GM23338 (cell line): ENCODE measurements at regions not wholly inside any gene's neighbourhood (a gene's known extent, or its start where the extent isn't known, plus 50 kb on each side); places are given as distances from the start of the nearest gene placed in this dataset.

Source experiments
- CREB1 ChIP-seq: fragments of 250-450 bp; sonication (Bioruptor Pico); IDR thresholded peaks from 2 replicates; pipeline ENCODE4 v1.5.0; 2020; ENCODE audit warnings: low read depth, mild to moderate bottlenecking, moderate library complexity
- EZH2 ChIP-seq: fragments of 200-600 bp; sonication (generic); IDR thresholded peaks from one replicate; pipeline ENCODE4 v1.8.0; 2017; ENCODE audit warnings: antibody characterized with exemption, mild to moderate bottlenecking, low read depth; ENCODE audit not compliant: unreplicated experiment
- EZH2phosphoT487 ChIP-seq: fragments of 200-600 bp; sonication (generic); IDR thresholded peaks from one replicate; pipeline ENCODE4 v1.8.1; 2018; ENCODE audit warnings: antibody characterized with exemption; ENCODE audit not compliant: unreplicated experiment
- JUNB ChIP-seq: IDR thresholded peaks from one replicate; pipeline ENCODE4 v1.6.1; 2016; ENCODE audit warnings: antibody characterized with exemption; ENCODE audit not compliant: unreplicated experiment
- NANOG ChIP-seq: IDR thresholded peaks from 2 replicates; pipeline ENCODE4 v1.6.1; 2016; ENCODE audit warnings: antibody characterized with exemption, borderline replicate concordance
- POLR2AphosphoS5 ChIP-seq: IDR thresholded peaks from 2 replicates; pipeline ENCODE4 v1.6.1; 2016; ENCODE audit warnings: antibody characterized with exemption, low read depth
- ZNF114 ChIP-seq: fragments of 250-450 bp; sonication (Bioruptor Pico); IDR thresholded peaks from 2 replicates; pipeline ENCODE4 v1.5.0; 2020; ENCODE audit warnings: mild to moderate bottlenecking, moderate library complexity
- ZNF331 ChIP-seq: fragments of 250-450 bp; sonication (Bioruptor Pico); IDR thresholded peaks from 2 replicates; pipeline ENCODE4 v1.5.0; 2020; ENCODE audit warnings: low read depth, mild to moderate bottlenecking, moderate library complexity
- TF ChIP-seq, protein P1 (sequence below), 2 experiments: fragments of 200-600 bp in 1 of 2; sonication (generic) in 1 of 2; conservative IDR thresholded peaks; 2 replicates each; pipeline versions ENCODE4 v1.5.1 to v1.6.1; 2016 to 2017; ENCODE audit warnings: antibody characterized with exemption in 2 of 2, low read depth in 2 of 2, mild to moderate bottlenecking in 2 of 2, moderate library complexity in 1 of 2
- TF ChIP-seq, protein P2 (sequence below): IDR thresholded peaks from one replicate; pipeline ENCODE4 v1.6.1; 2018; ENCODE audit warnings: antibody characterized with exemption; ENCODE audit not compliant: unreplicated experiment

- TF ChIP-seq EZH2 (no peak), JUNB (no peak), CREB1 (CRISPR knock-in tag) (no peak), POLR2AphosphoS5 (no peak), EZH2phosphoT487 (no peak), ZNF331 (CRISPR knock-in tag) (no peak), ZNF114 (CRISPR knock-in tag) (no peak), NANOG (no peak)
- TF ChIP-seq, protein P1, sequence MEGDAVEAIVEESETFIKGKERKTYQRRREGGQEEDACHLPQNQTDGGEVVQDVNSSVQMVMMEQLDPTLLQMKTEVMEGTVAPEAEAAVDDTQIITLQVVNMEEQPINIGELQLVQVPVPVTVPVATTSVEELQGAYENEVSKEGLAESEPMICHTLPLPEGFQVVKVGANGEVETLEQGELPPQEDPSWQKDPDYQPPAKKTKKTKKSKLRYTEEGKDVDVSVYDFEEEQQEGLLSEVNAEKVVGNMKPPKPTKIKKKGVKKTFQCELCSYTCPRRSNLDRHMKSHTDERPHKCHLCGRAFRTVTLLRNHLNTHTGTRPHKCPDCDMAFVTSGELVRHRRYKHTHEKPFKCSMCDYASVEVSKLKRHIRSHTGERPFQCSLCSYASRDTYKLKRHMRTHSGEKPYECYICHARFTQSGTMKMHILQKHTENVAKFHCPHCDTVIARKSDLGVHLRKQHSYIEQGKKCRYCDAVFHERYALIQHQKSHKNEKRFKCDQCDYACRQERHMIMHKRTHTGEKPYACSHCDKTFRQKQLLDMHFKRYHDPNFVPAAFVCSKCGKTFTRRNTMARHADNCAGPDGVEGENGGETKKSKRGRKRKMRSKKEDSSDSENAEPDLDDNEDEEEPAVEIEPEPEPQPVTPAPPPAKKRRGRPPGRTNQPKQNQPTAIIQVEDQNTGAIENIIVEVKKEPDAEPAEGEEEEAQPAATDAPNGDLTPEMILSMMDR (conservative IDR thresholded peaks at IDR 0.05; ENCODE audit: low read depth in 2 of 2): no peak
- TF ChIP-seq, protein P2, sequence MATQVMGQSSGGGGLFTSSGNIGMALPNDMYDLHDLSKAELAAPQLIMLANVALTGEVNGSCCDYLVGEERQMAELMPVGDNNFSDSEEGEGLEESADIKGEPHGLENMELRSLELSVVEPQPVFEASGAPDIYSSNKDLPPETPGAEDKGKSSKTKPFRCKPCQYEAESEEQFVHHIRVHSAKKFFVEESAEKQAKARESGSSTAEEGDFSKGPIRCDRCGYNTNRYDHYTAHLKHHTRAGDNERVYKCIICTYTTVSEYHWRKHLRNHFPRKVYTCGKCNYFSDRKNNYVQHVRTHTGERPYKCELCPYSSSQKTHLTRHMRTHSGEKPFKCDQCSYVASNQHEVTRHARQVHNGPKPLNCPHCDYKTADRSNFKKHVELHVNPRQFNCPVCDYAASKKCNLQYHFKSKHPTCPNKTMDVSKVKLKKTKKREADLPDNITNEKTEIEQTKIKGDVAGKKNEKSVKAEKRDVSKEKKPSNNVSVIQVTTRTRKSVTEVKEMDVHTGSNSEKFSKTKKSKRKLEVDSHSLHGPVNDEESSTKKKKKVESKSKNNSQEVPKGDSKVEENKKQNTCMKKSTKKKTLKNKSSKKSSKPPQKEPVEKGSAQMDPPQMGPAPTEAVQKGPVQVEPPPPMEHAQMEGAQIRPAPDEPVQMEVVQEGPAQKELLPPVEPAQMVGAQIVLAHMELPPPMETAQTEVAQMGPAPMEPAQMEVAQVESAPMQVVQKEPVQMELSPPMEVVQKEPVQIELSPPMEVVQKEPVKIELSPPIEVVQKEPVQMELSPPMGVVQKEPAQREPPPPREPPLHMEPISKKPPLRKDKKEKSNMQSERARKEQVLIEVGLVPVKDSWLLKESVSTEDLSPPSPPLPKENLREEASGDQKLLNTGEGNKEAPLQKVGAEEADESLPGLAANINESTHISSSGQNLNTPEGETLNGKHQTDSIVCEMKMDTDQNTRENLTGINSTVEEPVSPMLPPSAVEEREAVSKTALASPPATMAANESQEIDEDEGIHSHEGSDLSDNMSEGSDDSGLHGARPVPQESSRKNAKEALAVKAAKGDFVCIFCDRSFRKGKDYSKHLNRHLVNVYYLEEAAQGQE: no peak
Observed at GRCh38 chr22:22798232-22798616, 89.4 kb upstream of the IGLL5 start.
